ENCODE measurements at regions not wholly inside any gene's neighbourhood (a gene's known extent, or its start where the extent isn't known, plus 50 kb on each side); places are given as distances from the start of the nearest gene placed in this dataset.
A peak's percentile ranks its signal among the peaks of the same experiment; 100 is the strongest.

GRCh38 chr4:175229154-175229553 is 311.0 kb downstream of the ADAM29 start:
- DNase-seq (ENCODE audit: insufficient read length, low spot score): no peak
- no peak for TF ChIP-seq CTCF (IDR thresholded peaks at IDR 0.05; ENCODE audit: insufficient read depth, missing control alignments)
- no peak for FAIRE-seq

DNA sequence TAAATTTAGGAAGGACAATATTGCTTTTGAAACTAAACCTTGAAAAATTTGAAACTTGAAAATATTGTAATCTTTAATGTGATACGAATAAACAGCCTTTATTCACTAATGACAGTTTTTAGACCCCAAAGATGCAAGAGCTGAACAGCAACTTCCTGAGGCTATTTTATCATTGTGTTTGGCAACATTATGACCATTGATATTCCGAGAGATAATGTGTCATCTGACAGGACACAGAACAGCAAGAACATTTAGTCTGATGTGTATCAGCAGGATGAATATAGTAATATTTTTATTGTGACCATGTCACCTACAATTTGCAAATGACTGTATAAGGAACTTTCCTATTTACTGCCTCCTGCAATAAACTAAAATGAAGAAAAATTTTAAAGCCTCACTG is 316.0 kb downstream of the ADAM29 start:
- no peak for TF ChIP-seq CTCF (IDR thresholded peaks at IDR 0.05; ENCODE audit: insufficient read depth, missing control alignments)
- DNase-seq (ENCODE audit: insufficient read length, low spot score): no peak
- no peak for FAIRE-seq

DNA sequence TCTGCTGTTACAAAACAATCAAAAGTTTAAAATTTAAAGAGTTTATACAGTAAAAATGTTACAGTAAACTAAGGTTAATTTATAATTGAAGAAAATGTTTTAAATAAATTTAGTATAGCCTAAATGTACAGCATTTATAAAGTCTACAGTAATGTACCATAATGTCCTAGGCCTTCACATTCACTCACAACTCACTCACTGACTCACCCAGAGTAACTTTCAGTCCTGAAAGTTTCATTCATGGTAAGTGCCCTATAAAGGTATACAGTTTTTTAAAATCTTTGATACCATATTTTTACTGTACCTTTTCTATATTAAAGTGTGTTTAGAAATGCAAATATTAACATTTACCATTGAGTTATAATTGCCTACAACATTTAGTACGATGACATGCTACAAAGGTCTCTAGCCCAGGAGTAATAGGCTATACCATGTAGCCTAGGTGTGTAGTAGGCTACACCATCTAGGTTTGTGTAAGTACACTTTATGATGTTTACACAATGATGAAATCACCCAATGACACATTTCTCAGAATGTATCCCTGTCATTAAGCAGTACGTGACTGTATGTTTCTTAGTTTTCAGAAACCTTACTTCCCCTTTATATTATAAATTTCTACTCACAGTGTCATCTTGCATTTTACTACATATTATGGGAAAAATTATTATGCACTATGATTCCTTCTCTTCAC is 320.8 kb downstream of the ADAM29 start:
- DNase-seq (ENCODE audit: insufficient read length, low spot score): no peak
- no peak for TF ChIP-seq CTCF (IDR thresholded peaks at IDR 0.05; ENCODE audit: insufficient read depth, missing control alignments)
- peak; percentile 83 for FAIRE-seq

GRCh38 chr4:175246941-175247340 is 328.8 kb downstream of the ADAM29 start:
- DNase-seq (ENCODE audit: insufficient read length, low spot score): no peak
- peak; percentile 16 for FAIRE-seq
- no peak for TF ChIP-seq CTCF (IDR thresholded peaks at IDR 0.05; ENCODE audit: insufficient read depth, missing control alignments)

DNA sequence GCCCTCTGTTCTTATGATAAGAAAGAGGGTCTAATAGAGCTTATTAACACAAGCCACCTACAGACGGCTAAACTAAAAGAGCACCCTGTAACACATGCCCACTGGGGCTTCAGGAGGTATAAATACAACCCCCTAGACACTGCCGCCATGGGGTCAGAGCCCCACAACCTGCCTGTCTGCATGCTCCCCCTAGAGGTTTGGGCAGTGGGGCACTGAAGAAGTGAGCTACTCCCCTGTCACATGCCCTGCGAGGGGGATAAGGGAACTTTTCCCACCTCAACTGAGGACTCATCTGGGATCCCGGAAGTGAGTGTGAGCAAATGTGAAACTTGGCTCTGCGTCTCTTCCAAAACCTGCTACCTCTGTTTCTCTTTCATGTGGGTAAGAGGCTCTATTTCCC is 334.5 kb downstream of the ADAM29 start:
- DNase-seq (ENCODE audit: insufficient read length, low spot score) (no peak), FAIRE-seq (no peak)
- no peak for TF ChIP-seq CTCF (IDR thresholded peaks at IDR 0.05; ENCODE audit: insufficient read depth, missing control alignments)

DNA sequence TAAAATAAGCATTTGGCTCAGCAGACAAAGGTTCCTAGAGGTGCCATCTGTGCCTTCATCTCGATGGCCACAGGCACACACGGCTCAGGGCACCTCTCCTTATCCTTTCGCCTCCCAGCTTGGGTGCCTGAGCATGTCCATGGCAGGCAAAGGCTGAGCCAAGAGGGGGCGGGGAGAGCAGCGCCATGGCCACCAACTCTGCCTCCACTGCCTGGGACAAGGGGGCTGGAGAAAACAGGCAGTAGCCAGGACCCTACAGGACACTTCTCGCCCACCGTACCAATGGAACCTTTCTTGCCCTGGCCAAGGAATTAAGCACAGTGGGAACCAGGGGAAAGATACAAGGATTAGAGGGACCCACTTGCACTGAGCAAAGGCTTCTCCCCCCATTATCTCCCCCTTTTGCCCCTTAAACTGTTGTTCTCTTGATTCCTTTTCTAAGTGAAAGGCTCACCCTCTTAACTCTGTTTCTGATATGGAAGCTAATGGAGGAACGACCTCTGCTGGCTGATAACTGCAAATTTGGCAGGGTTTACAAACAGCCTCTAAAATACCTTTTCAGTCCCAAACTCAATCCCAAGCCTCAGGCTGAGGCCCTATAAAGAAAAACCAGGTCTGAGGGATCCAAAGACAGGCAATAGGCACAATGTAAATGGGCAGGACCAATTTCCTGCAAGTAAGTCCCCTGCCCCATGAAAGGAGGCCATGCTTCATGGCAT is 335.2 kb downstream of the ADAM29 start:
- no peak for DNase-seq (ENCODE audit: insufficient read length, low spot score)
- FAIRE-seq: no peak

More for the DNA sequence above, 335.2 kb downstream of the ADAM29 start:
- peak; percentile 35 for TF ChIP-seq CTCF (IDR thresholded peaks at IDR 0.05; ENCODE audit: insufficient read depth, missing control alignments)

Measured in D721Med (cell line).